GM12873 (cell line): ENCODE measurements at regions not wholly inside any gene's neighbourhood (a gene's known extent, or its start where the extent isn't known, plus 50 kb on each side); places are given as distances from the start of the nearest gene placed in this dataset.

Experiments
- CTCF ChIP-seq: IDR thresholded peaks from 2 replicates; pipeline ENCODE4 v1.5.1; 2012; ENCODE audit warnings: low read depth, mild to moderate bottlenecking, moderate library complexity, low read length, control low read depth; ENCODE audit not compliant: insufficient read depth; ENCODE audit errors: missing control alignments

DNA sequence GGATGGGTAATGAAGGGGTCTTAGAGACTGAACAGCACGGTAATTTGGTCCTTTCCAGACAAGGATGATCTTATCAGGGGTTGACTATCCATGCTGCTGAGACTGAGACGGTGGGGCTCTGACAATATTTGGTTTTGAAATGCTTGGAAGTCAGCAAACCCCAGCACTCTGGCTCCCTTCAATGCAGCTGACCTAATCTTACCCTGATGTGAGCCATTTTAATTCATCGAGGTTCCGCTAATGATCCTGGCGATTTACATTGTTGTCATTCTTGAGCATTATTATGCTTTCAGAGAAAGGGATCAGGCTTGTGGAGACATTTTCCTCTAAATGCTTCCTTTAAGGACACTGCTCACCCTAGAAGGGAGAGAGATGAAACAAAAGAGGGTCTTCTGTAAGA is 114.6 kb upstream of the BMPER start:
- no peak for TF ChIP-seq CTCF

DNA sequence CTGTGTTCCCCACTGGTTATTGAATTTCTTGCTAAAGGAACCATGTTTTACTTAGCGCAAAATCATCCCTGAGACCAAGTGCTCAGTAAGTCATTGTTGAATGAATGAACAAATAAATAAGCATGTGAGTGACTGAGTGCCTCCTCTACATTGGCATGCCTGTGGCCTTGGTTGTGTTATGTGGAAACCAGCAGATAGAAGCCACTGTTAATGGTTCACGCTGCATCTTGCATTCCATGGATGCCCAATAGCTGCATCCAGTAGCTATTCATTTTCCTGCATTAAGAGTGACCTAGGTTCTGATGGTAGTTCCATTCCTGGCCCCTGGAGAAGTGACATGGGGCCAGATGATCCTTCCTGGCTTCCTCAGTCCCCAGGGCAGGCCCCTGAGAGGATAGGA is 113.3 kb upstream of the BMPER start:
- no peak for TF ChIP-seq CTCF

DNA sequence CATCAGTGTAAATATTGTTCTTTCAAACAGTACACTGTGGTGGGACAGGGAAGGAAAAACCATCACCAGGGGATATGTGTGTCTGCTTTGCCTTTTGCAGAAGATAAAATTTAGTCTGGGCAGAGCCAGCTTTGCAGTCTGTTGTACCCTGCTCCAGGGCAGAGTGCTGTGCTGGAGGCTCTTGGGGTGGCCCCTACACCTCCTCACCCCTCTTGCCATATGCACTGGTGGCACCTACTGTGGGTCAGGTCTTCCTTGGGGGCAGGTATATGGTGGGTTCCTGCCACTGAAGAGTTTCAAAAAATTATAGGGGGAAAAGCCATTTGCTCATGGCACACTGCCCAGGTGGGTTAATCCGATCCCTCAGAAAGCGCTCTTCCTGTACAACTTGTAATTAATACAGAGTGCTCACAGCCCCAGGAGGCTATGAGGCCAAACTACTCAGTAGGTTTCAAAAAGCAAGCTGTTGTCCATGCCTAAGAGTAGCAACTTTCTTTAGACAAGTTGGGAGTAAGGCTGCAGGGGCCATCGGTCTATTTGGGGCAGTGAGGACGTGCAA is 112.7 kb upstream of the BMPER start:
- no peak for TF ChIP-seq CTCF

- no peak for TF ChIP-seq CTCF
Measured at GRCh38 chr7:33793616-33794015, 111.7 kb upstream of the BMPER start.

- no peak for TF ChIP-seq CTCF
Measured at GRCh38 chr7:33794419-33794818, 110.9 kb upstream of the BMPER start.

GRCh38 chr7:33794959-33795358 is 110.4 kb upstream of the BMPER start:
- TF ChIP-seq CTCF, result no peak

DNA sequence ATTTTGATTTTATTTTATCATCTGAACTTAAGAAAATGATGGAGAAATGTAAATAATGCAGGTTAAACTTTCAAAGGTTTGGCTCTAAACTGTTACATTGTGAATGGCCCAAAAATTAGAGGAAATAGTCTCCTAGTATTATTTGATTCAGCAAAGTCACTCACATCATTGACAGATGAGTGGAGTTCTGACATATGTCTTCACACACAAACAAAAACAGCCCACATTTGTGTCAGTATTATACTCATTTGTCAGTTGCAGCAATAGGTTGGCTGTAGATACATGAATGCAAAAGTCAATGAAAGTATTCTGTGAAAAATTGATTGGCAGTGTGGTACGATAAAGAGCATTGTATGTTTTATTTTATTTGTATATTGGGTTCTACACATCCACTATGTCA is 108.8 kb upstream of the BMPER start:
- no peak for TF ChIP-seq CTCF
